Ovary (tissue), 7 donors: ENCODE measurements at regions not wholly inside any gene's neighbourhood (a gene's known extent, or its start where the extent isn't known, plus 50 kb on each side); places are given as distances from the start of the nearest gene placed in this dataset.

Source experiments
- DNase-seq, 5 donors: peaks; one replicate each; pipeline ENCODE4 v3.0.0-alpha.2; 2019 to 2020
- H3K27ac ChIP-seq, 2 donors: fragments of 200-600 bp; one replicate each; pipeline versions ENCODE4 v1.5.1 to v1.8.0; 2019 to 2022
- H3K27me3 ChIP-seq: fragments of 200-600 bp; one replicate; pipeline ENCODE4 v1.8.0; 2022
- H3K36me3 ChIP-seq: fragments of 200-600 bp; sonication (generic); one replicate; pipeline ENCODE4 v1.5.1; 2019
- H3K4me1 ChIP-seq: one replicate; pipeline ENCODE4 v1.8.1; 2013; ENCODE audit warnings: mild to moderate bottlenecking, moderate library complexity; ENCODE audit not compliant: insufficient read depth
- H3K4me3 ChIP-seq: fragments of 200-600 bp; sonication (generic); one replicate; pipeline ENCODE4 v1.5.1; 2017
- H3K9me3 ChIP-seq, 2 donors: fragments of 200-600 bp in 1 of 2; sonication (generic) in 1 of 2; one replicate each; pipeline versions ENCODE4 v1.5.1 to v1.8.1; 2013 to 2019; ENCODE audit warnings: mild to moderate bottlenecking in 1 of 2, moderate library complexity in 1 of 2
- CTCF ChIP-seq, 3 donors: fragments of 450-650 bp in 2 of 3; fragments of 200-600 bp in 1 of 3; IDR thresholded peaks; one replicate each; pipeline versions ENCODE4 v1.5.1 to v1.8.0; 2016 to 2022; ENCODE audit warnings: antibody characterized with exemption in 3 of 3, mild to moderate bottlenecking in 1 of 3
- EP300 ChIP-seq: sonication (generic); formaldehyde crosslinking; IDR thresholded peaks from one replicate; pipeline ENCODE4 v1.6.1; 2017; ENCODE audit warnings: antibody characterized with exemption
- POLR2A ChIP-seq: fragments of 450-650 bp; IDR thresholded peaks from one replicate; pipeline ENCODE4 v1.6.1; 2017; ENCODE audit warnings: antibody characterized with exemption, mild to moderate bottlenecking, moderate library complexity
- WGBS, 3 donors: extraction: QIAGEN DNeasy Blood & Tissue Kit in 1 of 3; methylation state at CpG; one replicate each; pipeline versions ENCODE4 v1.1.5 to v1.1.7; 2013 to 2017; 5-methylcytosine and 5-hydroxymethylcytosine counted together
- intact Hi-C, 4 donors: fragments of 100-400 bp; cut with DNase I; formaldehyde crosslinking; loops; one replicate each; pipeline versions ENCODE4 v1.11.0 to v1.15.1; 2022 to 2023
- donor health status: DM: no; HTN: no; CAD: no; lungs with moderate emphysema.
- donor health status: DM: no; HTN: no; CAD: no.
- donor health status: Bipolar disorder and iron deficiency.
- donor health status: DM: no; HTN: no; CAD: no.
- donor health status: DM: yes; HTN: yes; CAD: no.

- no peak overlapping the region for H3K27ac ChIP-seq
- H3K36me3 ChIP-seq = no peaks in the 10 kb centered on the region
- H3K9me3 ChIP-seq = no peaks in the 10 kb centered on the region
- WGBS, 3 donors = 40 to 54% (median 41%) methylated on average over 5 of the region's 5 CpGs
- DNase-seq = peak in 1 of 5 donors; percentile 48
- peaks cover 5% of the 10 kb centered on the region for H3K4me1 ChIP-seq
- intact Hi-C loops = no loop called here
- TF ChIP-seq POLR2A (no peak), CTCF (IDR thresholded peaks at IDR 0.05) (no peak), EP300 (no peak)
- no peaks in the 10 kb centered on the region for H3K27me3 ChIP-seq
- H3K4me3 ChIP-seq = no peak overlapping the region
Observed at GRCh38 chr10:94223702-94224370, 138.9 kb downstream of the NOC3L start.

- Histone ChIP-seq H3K36me3 (no peaks in the 10 kb centered on the region), H3K27ac (no peak overlapping the region), H3K4me3 (no peak overlapping the region), H3K9me3 (no peaks in the 10 kb centered on the region), H3K27me3 (no peaks in the 10 kb centered on the region), H3K4me1 (peaks cover 7% of the 10 kb centered on the region)
- 69 to 74% (median 71%) methylated on average over 1 of the region's 1 CpG for WGBS, 3 donors
- TF ChIP-seq POLR2A (no peak), CTCF (IDR thresholded peaks at IDR 0.05) (no peak), EP300 (no peak)
- no peak for DNase-seq
- intact Hi-C loops = no loop called here
Observed at GRCh38 chr10:94224656-94225055, 138.1 kb downstream of the NOC3L start.

DNA sequence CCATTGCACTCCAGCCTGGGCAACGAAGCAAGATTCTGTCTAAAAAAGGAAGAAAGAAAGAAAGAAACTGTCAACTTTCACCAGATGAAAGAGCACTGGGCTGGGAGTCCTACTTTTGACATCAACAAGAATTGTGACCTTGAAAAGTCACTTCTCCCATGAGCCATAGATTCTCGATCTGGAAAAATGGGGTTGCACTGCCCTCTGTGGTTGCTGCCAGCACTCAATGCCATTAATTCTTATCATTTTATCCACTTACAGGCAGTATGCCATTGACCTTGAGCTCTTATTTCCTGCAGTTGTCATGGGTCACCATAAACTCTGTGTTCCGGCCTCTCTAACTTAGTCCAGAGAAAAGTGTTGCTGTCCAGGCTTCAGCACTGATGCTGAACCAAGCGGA, 137.2 kb downstream of the NOC3L start:
- no peak for DNase-seq
- intact Hi-C loops = no loop called here
- H3K4me3 ChIP-seq = no peak overlapping the region
- H3K27ac ChIP-seq = no peak overlapping the region
- no peaks in the 10 kb centered on the region for H3K9me3 ChIP-seq
- no peak for TF ChIP-seq EP300
- TF ChIP-seq POLR2A = no peak
- no peak for TF ChIP-seq CTCF (IDR thresholded peaks at IDR 0.05)
- H3K4me1 ChIP-seq = peaks cover 7% of the 10 kb centered on the region
- no peaks in the 10 kb centered on the region for H3K27me3 ChIP-seq
- 63 to 76% (median 70%) methylated on average over 4 of the region's 4 CpGs for WGBS, 3 donors
- H3K36me3 ChIP-seq = no peaks in the 10 kb centered on the region

GRCh38 chr10:94230134-94230785, 132.5 kb downstream of the NOC3L start:
- no peak for TF ChIP-seq CTCF (IDR thresholded peaks at IDR 0.05)
- TF ChIP-seq POLR2A = no peak
- no peak for TF ChIP-seq EP300
- DNase-seq = no peak
- H3K4me3 ChIP-seq = no peak overlapping the region
- H3K27ac ChIP-seq = no peak overlapping the region
- no peaks in the 10 kb centered on the region for H3K27me3 ChIP-seq
- intact Hi-C loops = no loop called here
- H3K4me1 ChIP-seq = peaks cover 2% of the 10 kb centered on the region
- H3K36me3 ChIP-seq = no peaks in the 10 kb centered on the region
- WGBS, 3 donors = 97 to 98% (median 98%) methylated on average over 7 of the region's 7 CpGs
- no peaks in the 10 kb centered on the region for H3K9me3 ChIP-seq
